ENCODE measurements at regions not wholly inside any gene's neighbourhood (a gene's known extent, or its start where the extent isn't known, plus 50 kb on each side); places are given as distances from the start of the nearest gene placed in this dataset.

GRCh38 chr15:69603369-69604071, 150.9 kb downstream of the RPLP1 start:
- no peak for TF ChIP-seq CTCF (IDR thresholded peaks at IDR 0.05)
- no peak for DNase-seq
- Histone ChIP-seq H3K9me3 (no peaks in the 10 kb centered on the region), H3K27ac (no peak overlapping the region), H3K27me3 (no peaks in the 10 kb centered on the region), H3K4me3 (no peak overlapping the region), H3K4me1 (peaks cover 0 to 24% (median 11%) of the 10 kb centered on the region in 4 donors), H3K36me3 (no peaks in the 10 kb centered on the region)
- intact Hi-C loops (cut with DNase I; ENCODE audit: low total_unique reads): no loop called here

- Histone ChIP-seq H3K27ac (no peak overlapping the region), H3K9me3 (no peaks in the 10 kb centered on the region), H3K4me1 (peaks cover 0 to 24% (median 11%) of the 10 kb centered on the region in 4 donors), H3K36me3 (no peaks in the 10 kb centered on the region), H3K27me3 (no peaks in the 10 kb centered on the region), H3K4me3 (no peak overlapping the region)
- no peak for DNase-seq
- intact Hi-C loops (cut with DNase I; ENCODE audit: low total_unique reads): no loop called here
- TF ChIP-seq CTCF (IDR thresholded peaks at IDR 0.05): no peak
These were observed 151.4 kb downstream of the RPLP1 start for GRCh38 chr15:69604072-69604411.

GRCh38 chr15:69606144-69606543, 153.5 kb downstream of the RPLP1 start:
- Histone ChIP-seq H3K9me3 (no peaks in the 10 kb centered on the region), H3K27ac (peak overlapping the region in 1 of 2 donors; percentile 59), H3K4me1 (peaks cover 0 to 39% (median 18%) of the 10 kb centered on the region in 4 donors), H3K4me3 (no peak overlapping the region), H3K27me3 (no peaks in the 10 kb centered on the region), H3K36me3 (no peaks in the 10 kb centered on the region)
- no peak for TF ChIP-seq CTCF (IDR thresholded peaks at IDR 0.05)
- intact Hi-C loops (cut with DNase I; ENCODE audit: low total_unique reads): no loop called here
- DNase-seq: no peak

DNA sequence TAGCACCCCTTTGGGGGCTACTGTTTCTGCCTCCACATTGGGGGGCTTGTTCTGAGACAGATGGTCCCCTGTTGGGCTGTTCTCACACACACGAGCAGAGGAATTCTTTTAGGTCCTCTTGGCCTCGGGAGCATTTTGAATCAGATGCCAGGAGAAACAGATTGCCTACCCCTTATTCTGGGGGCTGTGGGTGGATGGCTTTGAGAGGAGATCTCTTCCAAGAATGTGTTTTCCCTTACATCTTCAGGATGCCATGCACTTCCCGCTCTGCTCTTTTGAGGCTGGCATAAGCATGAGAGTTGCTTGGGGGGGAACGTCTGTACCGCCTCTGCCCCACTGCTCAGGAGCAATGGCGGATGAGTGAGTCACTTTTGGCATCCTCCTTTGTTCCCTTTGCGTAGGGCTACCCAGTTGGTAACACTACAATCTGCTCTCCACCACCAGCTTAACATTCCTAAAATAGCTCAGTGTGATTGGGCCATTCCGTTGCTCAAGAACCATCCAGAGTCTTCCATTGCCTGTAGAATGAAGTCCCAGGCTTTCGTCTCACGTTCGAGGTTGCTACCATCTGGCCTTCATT, 154.4 kb downstream of the RPLP1 start:
- intact Hi-C loops (cut with DNase I; ENCODE audit: low total_unique reads): no loop called here
- no peak overlapping the region for H3K4me3 ChIP-seq
- no peaks in the 10 kb centered on the region for H3K27me3 ChIP-seq
- no peaks in the 10 kb centered on the region for H3K9me3 ChIP-seq
- no peak for TF ChIP-seq CTCF (IDR thresholded peaks at IDR 0.05)
- peaks cover 0 to 44% (median 18%) of the 10 kb centered on the region in 4 donors for H3K4me1 ChIP-seq
- H3K27ac ChIP-seq: peak overlapping the region; percentile 52 to 59
- H3K36me3 ChIP-seq: no peaks in the 10 kb centered on the region
- peak in 1 of 2 donors; percentile 83 for DNase-seq

DNA sequence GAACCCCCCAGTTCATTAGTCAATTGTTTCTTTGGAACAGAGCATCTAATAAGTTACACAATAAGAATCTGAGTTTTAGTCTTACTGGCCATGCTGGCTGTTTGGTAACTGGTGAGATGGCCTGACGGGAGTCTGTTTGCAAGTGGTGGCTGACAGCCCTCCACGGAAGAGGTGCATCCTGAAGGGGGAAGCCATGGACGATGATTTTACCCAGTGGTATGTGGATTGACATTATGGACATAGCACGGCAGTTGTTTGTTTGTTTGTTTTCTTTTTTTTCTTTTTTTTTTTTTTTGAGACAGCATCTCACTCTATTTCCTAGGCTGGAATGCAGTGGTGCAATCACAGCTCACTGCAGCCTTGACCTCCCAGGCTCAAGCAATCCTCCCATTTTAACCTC, 156.0 kb downstream of the RPLP1 start:
- no peaks in the 10 kb centered on the region for H3K36me3 ChIP-seq
- H3K27me3 ChIP-seq: no peaks in the 10 kb centered on the region
- intact Hi-C loops (cut with DNase I; ENCODE audit: low total_unique reads): no loop called here
- peak overlapping the region in 1 of 2 donors; percentile 59 for H3K27ac ChIP-seq
- peaks cover 0 to 59% (median 20%) of the 10 kb centered on the region in 4 donors for H3K4me1 ChIP-seq
- no peak for TF ChIP-seq CTCF (IDR thresholded peaks at IDR 0.05)
- H3K4me3 ChIP-seq: no peak overlapping the region
- H3K9me3 ChIP-seq: no peaks in the 10 kb centered on the region
- no peak for DNase-seq
